Liver (tissue), 8 donors: ENCODE measurements at regions not wholly inside any gene's neighbourhood (a gene's known extent, or its start where the extent isn't known, plus 50 kb on each side); places are given as distances from the start of the nearest gene placed in this dataset.

Source experiments
- DNase-seq: peaks from one replicate; pipeline ENCODE4 v3.0.0-alpha.2; 2017; ENCODE audit warnings: low spot score
- H3K27ac ChIP-seq, 2 donors: one replicate each; pipeline ENCODE4 v1.7.0; 2013; ENCODE audit warnings: inconsistent platforms in 2 of 2, low read length in 2 of 2, control low read depth in 1 of 2, low read depth in 1 of 2, mild to moderate bottlenecking in 1 of 2
- H3K27me3 ChIP-seq, 4 donors: one replicate each; pipeline versions ENCODE4 v1.6.1 to v1.7.0; 2013; ENCODE audit warnings: low read length in 3 of 4, inconsistent platforms in 1 of 4, mild to moderate bottlenecking in 1 of 4, moderate library complexity in 1 of 4; ENCODE audit not compliant: control insufficient read depth in 4 of 4, insufficient read depth in 4 of 4
- H3K36me3 ChIP-seq, 4 donors: one replicate each; pipeline versions ENCODE4 v1.6.1 to v1.7.0; 2013; ENCODE audit warnings: low read length in 3 of 4, mild to moderate bottlenecking in 3 of 4, low read depth in 1 of 4, moderate library complexity in 1 of 4; ENCODE audit not compliant: control insufficient read depth in 4 of 4, insufficient read depth in 3 of 4
- H3K4me1 ChIP-seq, 4 donors: one replicate each; pipeline versions ENCODE4 v1.6.1 to v1.7.0; 2013; ENCODE audit warnings: low read length in 3 of 4, mild to moderate bottlenecking in 3 of 4, moderate library complexity in 1 of 4; ENCODE audit not compliant: control insufficient read depth in 4 of 4, insufficient read depth in 4 of 4
- H3K4me3 ChIP-seq, 3 donors: one replicate each; pipeline versions ENCODE4 v1.6.1 to v1.7.0; 2013; ENCODE audit warnings: low read length in 3 of 3, control low read depth in 1 of 3, low read depth in 1 of 3, mild to moderate bottlenecking in 1 of 3
- H3K9ac ChIP-seq, 2 donors: one replicate each; pipeline ENCODE4 v1.7.0; 2013; ENCODE audit warnings: low read length in 2 of 2, mild to moderate bottlenecking in 2 of 2, moderate library complexity in 2 of 2, control low read depth in 1 of 2, low read depth in 1 of 2
- H3K9me3 ChIP-seq, 4 donors: one replicate each; pipeline versions ENCODE4 v1.6.1 to v1.7.0; 2013; ENCODE audit warnings: low read length in 3 of 4; ENCODE audit not compliant: control insufficient read depth in 4 of 4
- ATF3 ChIP-seq: IDR thresholded peaks from 2 replicates; pipeline ENCODE4 v1.6.1; 2016; ENCODE audit warnings: antibody characterized with exemption
- EGR1 ChIP-seq, 2 donors: IDR thresholded peaks; 2 replicates each; pipeline ENCODE4 v1.6.1; 2016 to 2018; ENCODE audit warnings: antibody characterized with exemption in 2 of 2, low read depth in 2 of 2
- FOXA2 ChIP-seq: IDR thresholded peaks from 2 replicates; pipeline ENCODE4 v1.6.1; 2016; ENCODE audit warnings: antibody characterized with exemption
- GABPA ChIP-seq, 2 donors: IDR thresholded peaks in 1 of 2; conservative IDR thresholded peaks in 1 of 2; 2 replicates each; pipeline ENCODE4 v1.6.1; 2016; ENCODE audit warnings: antibody characterized with exemption in 2 of 2, mild to moderate bottlenecking in 1 of 2, moderate library complexity in 1 of 2
- HNF4A ChIP-seq, 2 donors: conservative IDR thresholded peaks; 2 replicates each; pipeline ENCODE4 v1.6.1; 2016; ENCODE audit warnings: antibody characterized with exemption in 2 of 2, mild to moderate bottlenecking in 2 of 2
- JUND ChIP-seq, 2 donors: IDR thresholded peaks; 2 replicates each; pipeline ENCODE4 v1.6.1; 2016; ENCODE audit warnings: antibody characterized with exemption in 2 of 2
- NR2F2 ChIP-seq: IDR thresholded peaks from 2 replicates; pipeline ENCODE4 v1.6.1; 2016; ENCODE audit warnings: antibody characterized with exemption
- RAD21 ChIP-seq, 2 donors: IDR thresholded peaks; 2 replicates each; pipeline ENCODE4 v1.6.1; 2016; ENCODE audit warnings: antibody characterized with exemption in 2 of 2, mild to moderate bottlenecking in 2 of 2
- RXRA ChIP-seq, 2 donors: IDR thresholded peaks; 2 replicates each; pipeline ENCODE4 v1.6.1; 2017 to 2018; ENCODE audit warnings: antibody characterized with exemption in 2 of 2, mild to moderate bottlenecking in 1 of 2
- SP1 ChIP-seq: IDR thresholded peaks from 2 replicates; pipeline ENCODE4 v1.6.1; 2018; ENCODE audit warnings: antibody characterized with exemption, mild to moderate bottlenecking
- TAF1 ChIP-seq: conservative IDR thresholded peaks from 2 replicates; pipeline ENCODE4 v1.6.1; 2016; ENCODE audit warnings: antibody characterized with exemption, mild to moderate bottlenecking
- YY1 ChIP-seq: IDR thresholded peaks from 2 replicates; pipeline ENCODE4 v1.6.1; 2016; ENCODE audit warnings: antibody characterized with exemption, mild to moderate bottlenecking
- ZBTB33 ChIP-seq: IDR thresholded peaks from 2 replicates; pipeline ENCODE4 v1.6.1; 2016; ENCODE audit warnings: antibody characterized with exemption
- WGBS: extraction: QIAGEN DNeasy Blood & Tissue Kit; methylation state at CpG from one replicate; pipeline ENCODE4 v1.1.7; 2013; 5-methylcytosine and 5-hydroxymethylcytosine counted together
- TF ChIP-seq, protein P1 (sequence below): IDR thresholded peaks from 2 replicates; pipeline ENCODE4 v1.6.1; 2016; ENCODE audit warnings: antibody characterized with exemption
- TF ChIP-seq, protein P2 (sequence below): IDR thresholded peaks from 2 replicates; pipeline ENCODE4 v1.6.1; 2016; ENCODE audit warnings: antibody characterized with exemption, mild to moderate bottlenecking
- TF ChIP-seq, protein P3 (sequence below): fragments of 150-350 bp; IDR thresholded peaks from 2 replicates; pipeline ENCODE4 v1.5.1; 2017; ENCODE audit warnings: improper control_type of control experiment, low read depth, low read length; ENCODE audit not compliant: missing input control
- donor health status: healthy.
- donor health status: healthy.
- donor health status: healthy.
- donor health status: healthy.
- donor health status: healthy.

- no peak overlapping the region for H3K9ac ChIP-seq
- no peak overlapping the region for H3K27ac ChIP-seq
- TF ChIP-seq, protein P1, sequence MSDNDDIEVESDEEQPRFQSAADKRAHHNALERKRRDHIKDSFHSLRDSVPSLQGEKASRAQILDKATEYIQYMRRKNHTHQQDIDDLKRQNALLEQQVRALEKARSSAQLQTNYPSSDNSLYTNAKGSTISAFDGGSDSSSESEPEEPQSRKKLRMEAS, result no peak
- TF ChIP-seq GABPA (IDR thresholded peaks at IDR 0.05 in 1 of 2, conservative IDR thresholded peaks at IDR 0.05 in 1 of 2) (no peak), HNF4A (conservative IDR thresholded peaks at IDR 0.05) (no peak), ATF3 (no peak), RXRA (IDR thresholded peaks at IDR 0.05) (no peak), TAF1 (no peak), SP1 (no peak), JUND (IDR thresholded peaks at IDR 0.05) (no peak), NR2F2 (no peak), FOXA2 (no peak)
- TF ChIP-seq, protein P2, sequence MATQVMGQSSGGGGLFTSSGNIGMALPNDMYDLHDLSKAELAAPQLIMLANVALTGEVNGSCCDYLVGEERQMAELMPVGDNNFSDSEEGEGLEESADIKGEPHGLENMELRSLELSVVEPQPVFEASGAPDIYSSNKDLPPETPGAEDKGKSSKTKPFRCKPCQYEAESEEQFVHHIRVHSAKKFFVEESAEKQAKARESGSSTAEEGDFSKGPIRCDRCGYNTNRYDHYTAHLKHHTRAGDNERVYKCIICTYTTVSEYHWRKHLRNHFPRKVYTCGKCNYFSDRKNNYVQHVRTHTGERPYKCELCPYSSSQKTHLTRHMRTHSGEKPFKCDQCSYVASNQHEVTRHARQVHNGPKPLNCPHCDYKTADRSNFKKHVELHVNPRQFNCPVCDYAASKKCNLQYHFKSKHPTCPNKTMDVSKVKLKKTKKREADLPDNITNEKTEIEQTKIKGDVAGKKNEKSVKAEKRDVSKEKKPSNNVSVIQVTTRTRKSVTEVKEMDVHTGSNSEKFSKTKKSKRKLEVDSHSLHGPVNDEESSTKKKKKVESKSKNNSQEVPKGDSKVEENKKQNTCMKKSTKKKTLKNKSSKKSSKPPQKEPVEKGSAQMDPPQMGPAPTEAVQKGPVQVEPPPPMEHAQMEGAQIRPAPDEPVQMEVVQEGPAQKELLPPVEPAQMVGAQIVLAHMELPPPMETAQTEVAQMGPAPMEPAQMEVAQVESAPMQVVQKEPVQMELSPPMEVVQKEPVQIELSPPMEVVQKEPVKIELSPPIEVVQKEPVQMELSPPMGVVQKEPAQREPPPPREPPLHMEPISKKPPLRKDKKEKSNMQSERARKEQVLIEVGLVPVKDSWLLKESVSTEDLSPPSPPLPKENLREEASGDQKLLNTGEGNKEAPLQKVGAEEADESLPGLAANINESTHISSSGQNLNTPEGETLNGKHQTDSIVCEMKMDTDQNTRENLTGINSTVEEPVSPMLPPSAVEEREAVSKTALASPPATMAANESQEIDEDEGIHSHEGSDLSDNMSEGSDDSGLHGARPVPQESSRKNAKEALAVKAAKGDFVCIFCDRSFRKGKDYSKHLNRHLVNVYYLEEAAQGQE, result no peak
- TF ChIP-seq, protein P3, sequence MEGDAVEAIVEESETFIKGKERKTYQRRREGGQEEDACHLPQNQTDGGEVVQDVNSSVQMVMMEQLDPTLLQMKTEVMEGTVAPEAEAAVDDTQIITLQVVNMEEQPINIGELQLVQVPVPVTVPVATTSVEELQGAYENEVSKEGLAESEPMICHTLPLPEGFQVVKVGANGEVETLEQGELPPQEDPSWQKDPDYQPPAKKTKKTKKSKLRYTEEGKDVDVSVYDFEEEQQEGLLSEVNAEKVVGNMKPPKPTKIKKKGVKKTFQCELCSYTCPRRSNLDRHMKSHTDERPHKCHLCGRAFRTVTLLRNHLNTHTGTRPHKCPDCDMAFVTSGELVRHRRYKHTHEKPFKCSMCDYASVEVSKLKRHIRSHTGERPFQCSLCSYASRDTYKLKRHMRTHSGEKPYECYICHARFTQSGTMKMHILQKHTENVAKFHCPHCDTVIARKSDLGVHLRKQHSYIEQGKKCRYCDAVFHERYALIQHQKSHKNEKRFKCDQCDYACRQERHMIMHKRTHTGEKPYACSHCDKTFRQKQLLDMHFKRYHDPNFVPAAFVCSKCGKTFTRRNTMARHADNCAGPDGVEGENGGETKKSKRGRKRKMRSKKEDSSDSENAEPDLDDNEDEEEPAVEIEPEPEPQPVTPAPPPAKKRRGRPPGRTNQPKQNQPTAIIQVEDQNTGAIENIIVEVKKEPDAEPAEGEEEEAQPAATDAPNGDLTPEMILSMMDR, result no peak
- H3K4me1 ChIP-seq, result no peaks in the 10 kb centered on the region
- WGBS, result 89% methylated on average over 2 of the region's 2 CpGs
- no peaks in the 10 kb centered on the region for H3K9me3 ChIP-seq
- H3K36me3 ChIP-seq, result no peaks in the 10 kb centered on the region
- no peak for DNase-seq
- H3K27me3 ChIP-seq, result peaks cover 0 to 2% (median 1%) of the 10 kb centered on the region in 4 donors
- H3K4me3 ChIP-seq, result no peak overlapping the region
These were observed 770.6 kb downstream of the AACS start for GRCh38 chr12:125835852-125836251.

GRCh38 chr12:125836647-125837046, 771.4 kb downstream of the AACS start:
- H3K4me1 ChIP-seq, result no peaks in the 10 kb centered on the region
- H3K9ac ChIP-seq, result no peak overlapping the region
- H3K27ac ChIP-seq, result no peak overlapping the region
- 80% methylated on average over 2 of the region's 2 CpGs for WGBS
- peaks cover 0 to 2% (median 1%) of the 10 kb centered on the region in 4 donors for H3K27me3 ChIP-seq
- no peaks in the 10 kb centered on the region for H3K36me3 ChIP-seq
- H3K4me3 ChIP-seq, result no peak overlapping the region
- DNase-seq, result no peak
- no peaks in the 10 kb centered on the region for H3K9me3 ChIP-seq
- TF ChIP-seq, protein P2, result no peak
- no peak for TF ChIP-seq HNF4A (conservative IDR thresholded peaks at IDR 0.05)
- TF ChIP-seq ZBTB33, result no peak
- TF ChIP-seq YY1, result no peak
- TF ChIP-seq, protein P3, result no peak
- TF ChIP-seq, protein P1, result no peak
- no peak for TF ChIP-seq ATF3
- TF ChIP-seq GABPA (IDR thresholded peaks at IDR 0.05 in 1 of 2, conservative IDR thresholded peaks at IDR 0.05 in 1 of 2), result no peak
- no peak for TF ChIP-seq SP1
- no peak for TF ChIP-seq TAF1
- TF ChIP-seq NR2F2, result no peak
- no peak for TF ChIP-seq EGR1 (IDR thresholded peaks at IDR 0.05; ENCODE audit: low read depth in 2 of 2)
- no peak for TF ChIP-seq JUND (IDR thresholded peaks at IDR 0.05)
- TF ChIP-seq RAD21 (IDR thresholded peaks at IDR 0.05), result no peak
- TF ChIP-seq FOXA2, result no peak
